GM12878 (cell line): ENCODE measurements at regions not wholly inside any gene's neighbourhood (a gene's known extent, or its start where the extent isn't known, plus 50 kb on each side); places are given as distances from the start of the nearest gene placed in this dataset.

Source experiments
- ATAC-seq: fragments of 200-7000 bp; cut with Tn5 transposase; 3 replicates; pipeline ENCODE4 v1.9.1; 2020; ENCODE audit warnings: mild to moderate bottlenecking, moderate library complexity
- BruUV-seq: library from RNA; stranded (reverse); fragments of 400-500 nt; replicated peaks from 2 replicates; lab custom pipeline; 2021; lab: Mats Ljungman, UMichigan
- CTCF ChIA-PET: fragments of 300-600 bp; sonication (Branson Sonifier 250); formaldehyde crosslinking; extraction: SDS; loops from one replicate; lab custom pipeline; 2021; ENCODE audit warnings: inconsistent platforms; lab: Yijun Ruan, JAX
- POLR2A ChIA-PET: fragments of 350-600 bp; formaldehyde crosslinking; extraction: SDS; loops from one replicate; lab custom pipeline; 2021; ENCODE audit warnings: inconsistent platforms; lab: Charles Lee
- RAD21 ChIA-PET: fragments of 300-600 bp; sonication (Branson Sonifier 250); formaldehyde crosslinking; loops from one replicate; lab custom pipeline; 2023; ENCODE audit warnings: antibody characterized with exemption; ENCODE audit not compliant: unreplicated experiment; lab: Charles Lee
- SMC1A ChIA-PET: fragments of 300-600 bp; sonication (Branson Sonifier 250); formaldehyde crosslinking; loops from one replicate; lab custom pipeline; 2023; ENCODE audit not compliant: unreplicated experiment, uncharacterized antibody; lab: Charles Lee
- DNase-seq: peaks from one replicate; pipeline ENCODE4 v3.0.0-alpha.2; 2011; ENCODE audit warnings: low read depth, low spot score
- FAIRE-seq: peaks from 3 replicates; lab custom pipeline; 2011; peaks lifted over from hg19 to GRCh38; lab: Jason Lieb, UNC
- H2AFZ ChIP-seq: 2 replicates; pipeline ENCODE4 v1.6.0; 2011; ENCODE audit warnings: low read depth, low read length, control low read depth; ENCODE audit not compliant: control insufficient read depth
- H3K27ac ChIP-seq: 2 replicates; pipeline ENCODE4 v1.5.1; 2011; ENCODE audit warnings: control low read depth; ENCODE audit not compliant: control insufficient read depth, insufficient read depth
- H3K27me3 ChIP-seq, 2 experiments: replicated peaks in 1 of 2; 2 replicates each; pipeline versions ENCODE4 v1.6.0 to v1.6.1; 2011; ENCODE audit warnings: low read length in 1 of 2; ENCODE audit not compliant: control insufficient read depth in 2 of 2, insufficient read depth in 2 of 2
- H3K36me3 ChIP-seq, 2 experiments: 2 replicates each; pipeline ENCODE4 v1.5.1; 2011; ENCODE audit warnings: low read length in 1 of 2; ENCODE audit not compliant: control insufficient read depth in 2 of 2, insufficient read depth in 2 of 2
- H3K4me1 ChIP-seq: 2 replicates; pipeline ENCODE4 v1.6.1; 2011; ENCODE audit warnings: mild to moderate bottlenecking, low read length, moderate library complexity, mixed read lengths; ENCODE audit not compliant: control insufficient read depth, insufficient read depth
- H3K4me2 ChIP-seq: 2 replicates; pipeline ENCODE4 v1.6.0; 2011; ENCODE audit warnings: control low read depth; ENCODE audit not compliant: control insufficient read depth, insufficient read depth
- H3K4me3 ChIP-seq: fragments of 200-600 bp; sonication (generic); 2 replicates; pipeline ENCODE4 v1.5.1; 2016
- H3K79me2 ChIP-seq: 2 replicates; pipeline ENCODE4 v1.6.0; 2011; ENCODE audit warnings: low read length; ENCODE audit not compliant: control insufficient read depth, insufficient read depth
- H3K9ac ChIP-seq: 2 replicates; pipeline ENCODE4 v1.8.0; 2011; ENCODE audit warnings: low read length, control low read depth, mixed read lengths; ENCODE audit not compliant: control insufficient read depth, insufficient read depth
- H3K9me3 ChIP-seq: replicated peaks from 3 replicates; pipeline ENCODE4 v1.5.1; 2011; ENCODE audit warnings: mild to moderate bottlenecking, low read length; ENCODE audit not compliant: control insufficient read depth, insufficient read depth
- H4K20me1 ChIP-seq: 2 replicates; pipeline ENCODE4 v1.6.0; 2011; ENCODE audit not compliant: control insufficient read depth, insufficient read depth
- CREB1 ChIP-seq: IDR thresholded peaks from 2 replicates; pipeline ENCODE4 v1.6.1; 2012; ENCODE audit warnings: low read depth, mild to moderate bottlenecking, inconsistent platforms
- E2F4 ChIP-seq: IDR thresholded peaks from 2 replicates; pipeline ENCODE4 v1.6.1; 2012; ENCODE audit warnings: low read depth, low read length, improper control_type of control experiment
- FOXM1 ChIP-seq: IDR thresholded peaks from 2 replicates; pipeline ENCODE4 v1.6.1; 2012; ENCODE audit warnings: low read depth, mild to moderate bottlenecking, inconsistent platforms, low read length, moderate library complexity
- HCFC1 ChIP-seq: fragments of 150-350 bp; IDR thresholded peaks from 2 replicates; pipeline ENCODE4 v1.6.1; 2014; ENCODE audit warnings: low read length
- LARP7 ChIP-seq: fragments of 450-650 bp; IDR thresholded peaks from 2 replicates; pipeline ENCODE4 v1.6.1; 2017; ENCODE audit warnings: mild to moderate bottlenecking
- MEF2B ChIP-seq: fragments of 450-650 bp; IDR thresholded peaks from 2 replicates; pipeline ENCODE4 v1.6.1; 2018; ENCODE audit warnings: mild to moderate bottlenecking, moderate library complexity; ENCODE audit not compliant: partially characterized antibody, poor library complexity, severe bottlenecking
- MYB ChIP-seq: fragments of 150-350 bp; IDR thresholded peaks from 2 replicates; pipeline ENCODE4 v1.6.1; 2014; ENCODE audit warnings: mild to moderate bottlenecking, low read depth, low read length, borderline replicate concordance
- REST ChIP-seq: IDR thresholded peaks from 2 replicates; pipeline ENCODE4 v1.6.1; 2012; ENCODE audit warnings: mild to moderate bottlenecking, low read depth, low read length
- RFX5 ChIP-seq: IDR thresholded peaks from 2 replicates; pipeline ENCODE4 v1.6.1; 2011; ENCODE audit warnings: low read depth, low read length, improper control_type of control experiment
- STAT3 ChIP-seq: IDR thresholded peaks from 2 replicates; pipeline ENCODE4 v1.6.1; 2011; ENCODE audit warnings: low read depth, low read length, improper control_type of control experiment
- SUPT20H ChIP-seq: IDR thresholded peaks from 2 replicates; pipeline ENCODE4 v1.6.1; 2011; ENCODE audit warnings: low read depth, mild to moderate bottlenecking, low read length, moderate library complexity, borderline replicate concordance; ENCODE audit not compliant: control insufficient read depth
- TCF3 ChIP-seq: IDR thresholded peaks from 2 replicates; pipeline ENCODE4 v1.6.1; 2012; ENCODE audit warnings: low read depth, mild to moderate bottlenecking, low read length, borderline replicate concordance; ENCODE audit not compliant: insufficient read depth
- YY1 ChIP-seq: IDR thresholded peaks from 2 replicates; pipeline ENCODE4 v1.6.1; 2011; ENCODE audit warnings: low read depth, mild to moderate bottlenecking, low read length
- ZNF207 ChIP-seq: fragments of 450-650 bp; IDR thresholded peaks from 2 replicates; pipeline ENCODE4 v1.6.1; 2014; ENCODE audit warnings: antibody characterized with exemption, mild to moderate bottlenecking, borderline replicate concordance
- ZNF592 ChIP-seq: fragments of 450-650 bp; IDR thresholded peaks from 2 replicates; pipeline ENCODE4 v1.6.1; 2017; ENCODE audit warnings: mild to moderate bottlenecking, moderate library complexity
- WGBS: methylation state at CpG from one replicate; pipeline ENCODE4 v1.1.6; 2016; ENCODE audit warnings: low lambda C conversion rate; ENCODE audit not compliant: insufficient replicate concordance, insufficient coverage; ENCODE audit errors: missing lambda C conversion rate; 5-methylcytosine and 5-hydroxymethylcytosine counted together
- in situ Hi-C: fragments of 300-500 bp; cut with MboI; formaldehyde crosslinking; loops from 9 replicates; pipeline ENCODE4 v1.14.3; 2018; ENCODE audit warnings: mixed read lengths
- intact Hi-C: fragments of 100-400 bp; cut with micrococcal nuclease; formaldehyde crosslinking; loops from one replicate; pipeline ENCODE4 v1.14.2; 2022; ENCODE audit not compliant: unreplicated experiment

- TF ChIP-seq REST (no peak), FOXM1 (no peak), E2F4 (no peak), MYB (no peak)
- TF ChIP-seq, all 136 proteins: peak for 0
Measured at GRCh38 chr12:74120644-74121043, 417.0 kb upstream of the ATXN7L3B start (continued).

- no TSS peak for BruUV-seq
- H3K9ac ChIP-seq = no peak overlapping the region
- H3K27ac ChIP-seq = no peak overlapping the region
- no peak for ATAC-seq
- ChIA-PET CTCF (no interaction called here), SMC1A (no interaction called here), POLR2A (no interaction called here), RAD21 (no interaction called here)
- H3K36me3 ChIP-seq = no peaks in the 10 kb centered on the region
- no peak for TF ChIP-seq ZNF207
- no peak for TF ChIP-seq HCFC1
- TF ChIP-seq CREB1 = no peak
- TF ChIP-seq STAT3 = no peak
- TF ChIP-seq MEF2B = no peak
- TF ChIP-seq SUPT20H = no peak
- no peak for TF ChIP-seq LARP7
- no peak for TF ChIP-seq YY1
- TF ChIP-seq ZNF592 = no peak
- TF ChIP-seq TCF3 = no peak
- no peak for TF ChIP-seq RFX5
- no peak overlapping the region for H2AFZ ChIP-seq
- H3K4me2 ChIP-seq = no peak overlapping the region
- WGBS = 49% methylated on average over 2 of the region's 2 CpGs
- no peaks in the 10 kb centered on the region for H4K20me1 ChIP-seq
- in situ Hi-C loops (no loop called here), intact Hi-C loops (no loop called here)
- no peaks in the 10 kb centered on the region for H3K9me3 ChIP-seq
- no peaks in the 10 kb centered on the region for H3K79me2 ChIP-seq
- H3K27me3 ChIP-seq = no peaks in the 10 kb centered on the region
- no peak for DNase-seq
- FAIRE-seq = no peak
- H3K4me3 ChIP-seq = no peak overlapping the region
- H3K4me1 ChIP-seq = no peaks in the 10 kb centered on the region
Measured at GRCh38 chr12:74129702-74130101, 407.9 kb upstream of the ATXN7L3B start.
